ENCODE measurements at regions not wholly inside any gene's neighbourhood (a gene's known extent, or its start where the extent isn't known, plus 50 kb on each side); places are given as distances from the start of the nearest gene placed in this dataset.

- no peak for TF ChIP-seq SP1 (IDR thresholded peaks at IDR 0.05)
- TF ChIP-seq FOXK2 (IDR thresholded peaks at IDR 0.05) = no peak
- TF ChIP-seq FOXA1 (IDR thresholded peaks at IDR 0.05) = no peak
- no peak for TF ChIP-seq BHLHE40 (IDR thresholded peaks at IDR 0.05; ENCODE audit: borderline replicate concordance)
- no peak for TF ChIP-seq ARNT (IDR thresholded peaks at IDR 0.05)
- no peak for TF ChIP-seq FOXM1 (IDR thresholded peaks at IDR 0.05; ENCODE audit: borderline replicate concordance)
- no peak for TF ChIP-seq NFRKB (IDR thresholded peaks at IDR 0.05)
- no peak for TF ChIP-seq LEF1 (IDR thresholded peaks at IDR 0.05; ENCODE audit: borderline replicate concordance)
- TF ChIP-seq ELF4 (IDR thresholded peaks at IDR 0.05) = no peak
- TF ChIP-seq L3MBTL2 (conservative IDR thresholded peaks at IDR 0.05) = no peak
- no peak for TF ChIP-seq CTBP1 (IDR thresholded peaks at IDR 0.05; ENCODE audit: borderline replicate concordance)
- no peak for TF ChIP-seq TARDBP (IDR thresholded peaks at IDR 0.05)
- no peak for TF ChIP-seq ZNF384 (IDR thresholded peaks at IDR 0.05)
- no peak for TF ChIP-seq SUZ12 (IDR thresholded peaks at IDR 0.05)
Measured at GRCh38 chr4:152106781-152107321, 346.0 kb upstream of the GATB start.
